G401 (cell line): ENCODE measurements at regions not wholly inside any gene's neighbourhood (a gene's known extent, or its start where the extent isn't known, plus 50 kb on each side); places are given as distances from the start of the nearest gene placed in this dataset.
A peak's percentile ranks its signal among the peaks of the same experiment; 100 is the strongest.
"Not testable (repeated sequence)": the region's sequence is repeated elsewhere in the genome, so short reads cannot be mapped to it uniquely, and the experiment has no call there.

ENCODE experiments used
- DNase-seq: peaks from one replicate; pipeline ENCODE4 v3.0.0-alpha.2; 2015; ENCODE audit warnings: low spot score
- in situ Hi-C: cut with HindIII; loops from 2 replicates; pipeline ENCODE4 v1.10.0; 2016; ENCODE audit warnings: low sequenced_read_pairs, mixed read lengths

DNA sequence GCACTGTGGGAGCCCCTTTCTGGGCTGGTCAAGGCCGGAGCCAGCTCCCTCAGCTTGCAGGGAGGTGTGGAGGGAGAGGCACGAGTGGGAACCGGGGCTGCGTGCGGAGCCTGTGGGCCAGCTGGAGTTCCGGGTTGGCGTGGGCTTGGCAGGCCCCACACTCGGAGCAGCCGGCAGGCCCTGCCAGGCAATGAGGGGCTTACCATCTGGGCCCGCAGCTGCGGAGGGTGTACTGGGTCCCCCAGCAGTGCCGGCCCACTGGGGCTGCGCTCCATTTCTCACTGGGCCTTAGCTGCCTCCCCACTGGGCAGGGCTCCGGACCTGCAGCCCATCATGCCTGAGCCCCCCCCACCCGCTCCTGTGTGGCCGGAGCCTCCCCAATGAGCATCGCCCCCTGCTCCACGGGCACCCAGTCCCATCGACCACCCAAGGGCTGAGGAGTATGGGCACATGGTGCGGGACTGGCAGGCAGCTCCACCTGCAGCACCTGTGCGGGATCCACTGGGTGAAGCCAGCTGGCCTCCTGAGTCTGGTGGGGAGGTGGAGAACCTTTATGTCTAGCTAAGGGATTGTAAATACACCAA is 693.8 kb upstream of the GNPDA2 start:
- DNase-seq, in situ Hi-C loops: not testable (repeated sequence)

DNA sequence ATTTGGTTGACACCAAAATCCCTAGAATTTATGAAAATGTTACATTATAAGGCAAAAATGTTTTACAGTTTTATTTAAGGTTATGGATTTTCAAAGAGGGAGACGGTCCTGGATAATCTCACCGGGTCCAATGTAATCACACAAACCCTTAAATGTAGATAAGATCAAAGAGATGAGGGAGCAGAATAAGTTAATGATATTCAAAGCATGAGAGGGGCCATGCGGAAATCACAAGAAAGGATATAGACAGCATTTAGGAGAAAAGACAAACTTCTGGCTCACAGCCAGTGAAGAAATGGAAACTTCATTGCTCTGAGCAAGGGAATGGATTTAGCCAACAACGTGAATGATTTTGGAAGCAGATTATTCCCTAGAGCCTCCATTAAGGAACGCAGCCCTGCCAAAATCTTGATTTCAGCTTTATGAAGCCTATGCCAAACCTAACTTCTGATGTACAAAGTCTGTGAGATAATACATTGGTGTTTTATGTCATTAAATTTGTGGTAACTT is 684.4 kb upstream of the GNPDA2 start:
- no peak for DNase-seq
- in situ Hi-C loops = no loop called here

DNA sequence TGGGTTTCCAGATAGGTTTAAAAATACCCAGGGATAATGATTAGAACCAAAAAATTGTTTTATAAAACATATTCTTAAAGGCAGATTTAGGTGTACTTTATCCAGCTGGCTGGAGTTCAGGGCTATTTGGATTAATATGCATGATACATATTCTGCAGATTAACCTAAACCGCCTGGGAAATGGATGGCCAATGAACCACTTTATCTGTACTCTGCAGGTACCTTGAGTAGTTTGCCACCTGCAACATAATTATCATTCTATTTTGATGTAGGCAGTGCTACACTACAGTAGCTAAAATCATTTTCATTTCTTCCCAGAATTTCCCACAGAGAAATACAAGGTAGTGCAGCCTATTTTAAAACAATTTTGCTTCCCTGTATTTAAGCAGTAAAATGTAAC is 683.2 kb upstream of the GNPDA2 start:
- in situ Hi-C loops = no loop called here
- no peak for DNase-seq

DNA sequence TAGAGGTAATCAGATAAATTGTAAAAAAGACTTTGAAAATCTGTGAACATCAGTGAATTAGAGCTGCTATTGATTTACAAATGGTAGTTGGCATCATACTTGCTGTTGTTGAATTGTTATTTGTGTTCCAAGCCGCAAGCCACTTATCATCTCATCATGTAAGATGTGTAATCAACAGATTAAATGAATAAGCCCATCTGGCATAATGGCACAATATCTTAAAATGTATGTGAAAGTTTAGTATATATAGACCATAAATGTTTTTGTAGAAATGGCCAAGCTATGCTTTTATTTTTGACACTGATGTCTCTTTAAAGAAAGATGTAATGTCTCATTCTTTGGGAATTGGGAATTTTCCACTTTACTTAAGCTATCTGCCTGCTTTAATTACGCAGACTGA is 682.6 kb upstream of the GNPDA2 start:
- DNase-seq = no peak
- in situ Hi-C loops = no loop called here

DNA sequence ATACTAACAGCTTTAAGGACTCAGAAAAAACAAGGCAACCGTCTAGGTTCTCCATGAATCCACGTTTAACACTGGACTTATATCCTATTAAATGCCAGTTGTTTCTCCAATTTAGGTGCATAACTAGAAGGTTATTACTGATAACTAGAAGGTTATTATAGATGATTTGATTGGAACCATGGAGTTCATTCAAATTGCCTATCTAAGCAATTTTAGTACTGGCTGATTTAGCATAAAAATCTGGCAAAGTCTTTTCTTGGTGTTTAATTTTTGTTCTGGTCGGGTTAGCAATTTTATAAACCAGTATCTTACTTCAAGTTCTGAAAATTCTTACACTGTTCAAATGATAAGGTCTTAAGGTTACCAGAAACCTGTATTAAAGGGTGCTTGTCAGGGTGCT is 672.8 kb upstream of the GNPDA2 start:
- in situ Hi-C loops = no loop called here
- DNase-seq = no peak

DNA sequence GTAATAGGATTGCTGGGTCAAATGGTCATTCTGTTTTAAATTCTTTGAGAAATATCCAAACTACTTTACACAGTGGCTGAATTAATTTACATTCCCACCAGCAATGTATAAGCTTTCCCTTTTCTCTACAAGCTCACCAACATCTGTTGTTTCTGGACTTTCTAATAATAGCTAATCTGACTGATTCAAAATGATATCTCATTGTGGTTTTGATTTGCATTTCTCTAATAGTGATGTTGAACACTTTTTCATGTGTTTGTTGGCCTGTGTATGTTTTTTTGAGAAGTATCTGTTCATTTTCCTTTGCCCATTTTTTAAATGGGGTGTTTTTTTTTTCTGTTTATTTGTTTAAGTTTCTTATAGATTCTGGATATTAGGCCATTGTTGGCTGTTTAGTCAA is 659.0 kb upstream of the GNPDA2 start:
- DNase-seq = no peak
- in situ Hi-C loops = no loop called here

DNA sequence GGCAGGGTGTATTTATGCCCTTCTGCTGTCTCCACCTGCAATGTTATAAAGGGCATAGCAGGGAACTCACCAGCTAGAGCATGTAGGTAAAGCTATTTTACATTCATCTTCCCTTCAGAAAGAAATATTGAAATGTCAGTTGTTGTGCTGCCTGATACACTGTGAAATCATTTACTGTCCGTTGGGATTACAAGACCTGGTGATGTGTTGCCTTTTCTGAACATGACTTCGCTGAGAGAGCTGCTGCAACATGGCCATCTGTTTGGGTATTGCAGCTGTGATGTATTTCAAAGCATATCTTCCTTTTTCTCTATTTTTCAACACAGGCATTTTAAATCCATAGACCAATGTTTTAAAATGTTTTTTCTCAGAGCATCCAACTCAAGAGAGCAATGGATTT is 644.1 kb upstream of the GNPDA2 start:
- in situ Hi-C loops = no loop called here
- no peak for DNase-seq

DNA sequence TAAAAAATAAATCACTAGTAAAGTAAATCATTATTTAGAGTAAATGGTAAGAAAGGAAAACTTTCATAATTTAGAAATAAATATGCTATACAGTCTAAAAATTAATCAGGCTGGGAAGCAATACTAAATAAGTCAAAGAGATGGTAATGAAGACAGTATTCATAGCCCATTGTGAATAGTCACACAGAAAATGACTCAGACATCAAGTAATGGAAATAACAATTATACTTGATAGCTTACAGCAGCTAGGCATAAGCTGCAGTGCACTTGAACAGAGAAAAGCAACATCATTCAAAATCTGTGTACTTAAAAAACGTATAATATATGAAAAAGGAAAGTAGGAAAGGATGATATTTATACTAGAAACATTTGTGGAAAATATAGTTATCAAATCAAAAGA is 642.5 kb upstream of the GNPDA2 start:
- no peak for DNase-seq
- in situ Hi-C loops = no loop called here

DNA sequence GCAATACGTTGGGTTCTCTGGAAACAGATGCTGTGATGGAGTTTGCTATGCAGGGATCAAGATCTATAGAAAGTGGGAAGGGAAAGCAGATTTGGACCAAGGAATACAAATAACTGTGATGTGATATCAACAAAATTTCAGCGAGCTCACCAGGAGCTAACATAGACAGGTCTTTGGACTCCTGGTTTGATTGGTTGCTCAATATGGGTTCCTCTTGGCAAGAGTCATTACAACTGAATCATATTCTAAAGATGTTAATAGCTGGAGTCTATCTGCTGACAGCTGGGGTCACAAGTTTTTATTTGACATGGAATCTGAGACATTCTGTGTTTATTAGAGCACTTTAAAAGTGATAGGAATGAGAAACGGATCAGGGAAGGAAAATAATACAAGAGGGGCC is 637.6 kb upstream of the GNPDA2 start:
- DNase-seq = no peak
- in situ Hi-C loops = no loop called here

DNA sequence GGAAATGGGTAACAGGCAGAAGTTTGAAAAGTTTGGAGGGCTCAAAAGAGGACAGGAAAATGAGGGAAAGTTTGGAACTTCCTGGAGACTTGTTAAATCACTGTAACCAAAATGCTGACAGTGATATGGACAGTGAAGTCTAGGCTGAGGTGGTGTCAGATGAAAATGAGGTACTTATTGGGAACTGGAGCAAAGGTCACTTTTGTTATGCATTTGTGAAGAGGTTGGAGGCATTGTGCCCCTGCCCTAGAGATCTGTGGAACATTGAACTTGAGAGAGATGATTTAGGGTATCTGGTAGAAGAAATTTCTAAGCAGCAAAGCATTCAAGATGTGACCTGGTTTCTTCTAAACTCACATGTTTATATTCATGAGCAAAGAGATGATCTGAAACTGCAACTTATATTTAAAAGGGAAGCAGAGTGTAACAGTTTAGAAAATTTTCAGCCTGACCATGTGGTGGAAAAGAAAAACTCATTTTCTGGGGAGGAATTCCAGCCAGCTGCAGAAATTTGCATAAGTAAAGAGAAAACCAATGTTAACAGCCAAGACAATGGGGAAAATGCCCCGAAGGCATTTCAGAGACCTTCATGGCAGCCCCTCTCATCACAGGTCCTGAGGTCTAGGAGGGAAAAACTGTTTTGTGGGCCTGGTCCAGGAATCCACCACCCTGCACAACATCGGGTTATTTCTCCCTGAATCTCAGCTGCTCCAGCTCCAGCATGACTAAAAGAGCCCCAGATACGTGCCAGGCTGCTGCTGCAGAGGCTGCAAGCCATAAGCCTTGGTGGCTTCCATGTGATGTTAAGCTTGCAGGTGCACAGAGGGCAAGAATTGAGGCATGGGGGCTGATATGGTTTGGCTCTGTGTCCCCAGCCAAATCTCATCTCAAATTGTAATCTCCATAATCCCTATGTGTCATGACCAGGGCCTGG is 632.5 kb upstream of the GNPDA2 start:
- in situ Hi-C loops = no loop called here
- DNase-seq = no peak

DNA sequence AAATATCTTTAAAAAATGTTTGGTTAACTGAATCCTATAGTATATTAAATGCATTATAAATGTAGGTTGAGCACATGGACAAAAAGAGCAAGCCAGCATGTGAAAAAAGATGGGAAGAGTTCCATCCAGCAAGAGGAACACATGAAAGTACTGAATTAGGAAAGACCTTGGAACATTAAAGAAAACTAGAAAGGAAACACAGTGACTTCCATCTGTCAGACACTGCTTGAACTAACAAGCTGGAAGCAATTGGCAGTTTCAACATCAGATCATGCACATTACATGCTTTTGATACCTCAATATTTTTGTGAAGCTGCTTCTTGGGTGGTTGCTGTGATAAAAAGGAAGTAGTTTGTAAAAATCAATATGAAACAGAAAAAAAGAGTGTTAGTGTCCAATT is 626.8 kb upstream of the GNPDA2 start:
- DNase-seq = peak; percentile 6
- in situ Hi-C loops = no loop called here

DNA sequence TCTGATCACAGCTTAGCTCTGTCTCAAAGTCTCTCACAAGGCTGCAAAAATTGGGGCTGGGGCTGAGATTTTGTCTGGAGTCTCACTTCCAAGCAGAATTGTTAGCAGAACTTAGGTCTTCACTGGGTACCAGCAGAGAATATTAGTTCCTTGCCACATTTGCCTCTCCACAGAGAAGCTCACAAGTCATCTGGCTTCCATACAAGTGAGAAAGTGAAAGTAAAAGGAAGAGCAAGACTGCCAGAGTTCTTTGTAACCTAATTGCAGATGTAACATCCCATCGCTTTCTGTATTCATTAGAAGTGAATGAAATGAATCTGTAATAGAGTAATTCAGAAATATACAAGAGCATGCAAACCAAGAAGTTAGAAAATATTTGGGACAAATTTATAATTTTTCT is 624.1 kb upstream of the GNPDA2 start:
- DNase-seq = peak; percentile 8
- in situ Hi-C loops = no loop called here

DNA sequence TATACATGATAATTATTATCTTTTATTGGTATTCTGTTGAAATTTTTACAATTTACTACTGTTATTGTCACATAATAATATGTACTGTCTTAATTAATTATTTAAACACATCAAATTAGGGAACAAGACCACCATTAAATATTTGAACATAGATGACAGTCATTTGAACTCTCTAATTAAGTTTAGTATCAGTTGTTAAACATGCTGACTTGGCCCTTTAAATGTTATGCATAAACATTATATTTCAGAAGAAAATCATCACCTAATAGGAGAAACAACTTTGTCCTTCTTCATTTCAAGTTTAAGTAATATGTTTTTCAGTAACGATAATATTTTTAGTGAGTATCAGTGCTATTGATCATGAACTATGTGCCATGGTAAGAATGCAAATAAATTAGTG is 623.5 kb upstream of the GNPDA2 start:
- no peak for DNase-seq

DNA sequence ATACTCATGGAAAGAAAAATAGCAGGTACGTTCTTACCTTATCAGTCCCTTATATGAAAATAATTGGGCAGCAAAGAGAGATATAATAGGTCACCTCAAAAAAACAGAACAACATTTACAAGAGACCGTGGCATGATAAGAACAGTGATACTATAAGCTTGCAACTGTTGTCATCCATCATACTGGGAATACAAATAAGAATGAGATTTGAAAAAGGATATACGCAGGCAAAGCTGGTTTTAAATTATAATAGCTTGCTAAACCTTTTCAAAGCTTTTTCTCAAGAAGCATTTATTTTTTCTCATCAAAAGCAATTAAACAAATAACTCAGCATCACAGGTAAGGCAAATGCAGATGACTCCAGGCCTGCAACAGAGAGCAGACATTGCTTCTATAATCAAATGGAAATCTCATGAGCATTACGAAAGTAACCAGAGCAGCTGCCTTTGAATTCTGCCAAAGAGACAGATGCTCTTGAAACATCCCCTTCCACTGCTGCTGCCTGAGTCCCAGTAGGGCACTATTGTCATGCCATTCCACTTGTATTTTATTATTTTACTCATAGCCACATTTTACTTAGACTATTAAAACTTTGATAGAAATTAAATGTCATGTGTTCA is 620.6 kb upstream of the GNPDA2 start:
- DNase-seq = no peak
- in situ Hi-C loops = no loop called here

More for the DNA sequence above, 623.5 kb upstream of the GNPDA2 start:
- in situ Hi-C loops = no loop called here

DNA sequence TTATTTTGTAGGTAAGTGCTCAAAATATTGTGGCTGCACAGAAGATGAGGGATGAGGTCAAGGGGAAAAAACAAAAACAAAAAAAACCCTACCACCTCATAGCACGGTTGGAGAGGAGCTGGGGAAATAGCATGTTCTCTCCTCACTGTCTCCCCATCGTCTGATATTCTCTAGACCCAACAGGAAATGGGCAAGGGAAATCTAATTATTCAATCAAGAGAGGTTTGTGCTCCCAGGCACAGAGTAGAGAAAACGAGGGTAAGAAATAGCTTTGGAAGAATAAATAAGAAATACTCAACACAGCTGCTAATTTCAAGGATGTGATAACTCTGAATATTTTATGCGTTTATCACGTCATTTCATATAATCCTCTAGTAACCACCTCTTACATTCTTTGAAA is 619.2 kb upstream of the GNPDA2 start:
- no peak for DNase-seq

DNA sequence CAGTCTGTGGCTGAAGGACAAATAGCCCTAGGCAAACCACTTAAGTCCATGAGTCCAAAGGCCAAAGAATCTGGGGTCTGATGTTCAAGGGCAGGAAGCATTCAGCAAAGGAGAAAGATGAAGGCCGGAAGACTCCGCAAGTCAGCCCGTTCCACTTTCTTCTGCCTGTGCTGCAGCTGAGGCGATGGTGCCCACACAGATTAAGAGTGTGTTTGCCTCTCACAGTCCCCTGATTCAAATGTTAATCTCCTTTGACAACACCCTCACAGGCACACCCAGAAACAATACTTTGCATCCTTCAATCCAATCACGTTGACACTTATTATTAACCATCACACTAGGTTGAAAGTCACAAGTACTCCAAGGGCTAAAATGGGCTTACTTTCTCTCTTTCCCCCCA is 605.4 kb upstream of the GNPDA2 start:
- in situ Hi-C loops = no loop called here
- DNase-seq = no peak

More for the DNA sequence above, 619.2 kb upstream of the GNPDA2 start:
- in situ Hi-C loops = no loop called here

DNA sequence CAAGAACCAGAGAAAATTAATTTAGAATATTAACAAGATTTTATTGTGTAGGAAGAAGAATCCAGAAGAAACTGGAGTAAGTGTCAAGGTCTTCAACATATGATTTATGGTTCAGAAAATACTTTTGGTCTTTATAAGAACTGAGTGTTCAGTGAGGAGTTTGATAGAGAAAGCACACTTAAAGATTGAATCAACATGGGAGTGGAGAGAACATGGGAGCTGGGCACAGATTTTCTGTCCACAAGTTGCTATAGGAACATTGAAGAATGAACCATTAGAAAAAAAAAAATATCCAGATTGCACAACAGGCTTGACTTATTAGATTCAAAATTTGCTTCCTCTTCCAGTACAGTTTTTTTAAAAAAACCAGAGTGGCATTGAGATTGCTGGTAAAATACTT is 601.2 kb upstream of the GNPDA2 start:
- DNase-seq = no peak
- in situ Hi-C loops = no loop called here

DNA sequence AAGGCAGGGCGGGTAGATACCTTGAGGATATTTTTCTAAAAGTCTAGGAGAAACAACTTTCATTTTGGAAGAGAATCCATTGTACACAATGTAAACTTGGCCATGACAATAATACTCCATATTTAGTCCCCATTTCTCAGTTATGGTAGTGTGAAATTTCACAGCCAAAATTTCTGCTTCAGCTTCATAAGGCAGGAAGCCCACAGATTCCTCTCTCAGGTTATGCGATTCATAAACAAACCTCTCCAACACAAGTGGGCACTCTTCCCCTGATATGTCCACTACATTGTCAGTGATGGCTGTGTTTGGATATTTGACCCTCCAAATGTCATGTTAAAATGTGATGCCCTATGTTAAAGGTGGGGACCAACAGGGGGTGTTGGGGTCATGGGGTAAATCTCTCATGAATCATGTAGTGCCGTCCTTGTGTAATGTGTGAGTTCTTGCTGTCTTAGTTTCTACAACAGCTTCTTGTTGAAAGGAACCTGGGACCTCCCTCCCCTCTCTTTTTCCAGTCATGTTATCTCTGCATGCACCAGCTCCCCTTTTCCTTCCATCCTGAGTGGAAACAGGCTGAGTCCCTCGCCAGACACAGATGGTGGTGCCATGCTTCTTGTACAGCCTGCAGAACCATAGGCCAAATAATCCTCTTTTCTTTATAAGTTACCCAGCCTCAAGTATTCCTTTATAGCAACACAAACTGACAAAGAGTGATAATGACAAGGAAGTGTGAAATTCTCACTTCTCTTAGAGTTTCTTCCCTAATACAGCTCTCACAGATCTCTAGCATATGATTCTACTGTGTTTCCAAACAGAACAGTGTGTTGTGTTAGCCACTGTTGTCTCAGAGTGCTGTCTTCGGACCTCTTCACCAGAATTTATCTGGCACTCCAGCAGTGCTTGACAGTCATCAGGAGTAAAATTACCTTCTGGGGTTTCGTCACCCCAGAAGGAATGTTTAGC is 598.4 kb upstream of the GNPDA2 start:
- DNase-seq = no peak
- in situ Hi-C loops = no loop called here

DNA sequence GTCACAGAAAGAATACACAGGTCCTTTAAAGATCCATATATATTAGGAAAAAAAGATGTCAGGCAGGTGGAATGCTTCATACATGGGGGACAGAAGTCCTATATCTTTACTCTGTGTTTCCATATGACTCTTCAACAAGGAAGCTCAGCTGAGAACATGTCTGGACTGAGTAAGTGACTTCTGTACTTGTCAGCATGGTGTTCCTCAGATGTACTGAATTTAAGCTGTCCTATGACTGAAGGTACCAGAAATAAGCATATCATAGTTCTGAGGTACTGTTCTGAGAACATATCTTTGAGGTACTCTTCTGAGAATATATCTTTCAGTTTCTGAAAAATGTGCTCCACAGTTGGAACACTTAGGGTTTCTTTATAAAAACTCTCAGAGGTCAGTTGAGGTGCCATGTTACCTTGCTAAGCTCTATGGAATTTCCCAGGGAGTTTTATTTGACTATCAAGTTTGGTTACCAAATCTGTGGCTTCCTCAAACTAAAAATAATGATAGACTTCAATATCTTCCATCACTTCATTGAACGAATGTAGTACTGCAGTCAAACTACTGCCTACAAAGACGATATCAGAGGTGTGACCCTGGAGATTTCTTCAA is 597.2 kb upstream of the GNPDA2 start:
- in situ Hi-C loops = no loop called here

More for the DNA sequence above, 597.2 kb upstream of the GNPDA2 start:
- DNase-seq = no peak
